ENCODE measurements at regions not wholly inside any gene's neighbourhood (a gene's known extent, or its start where the extent isn't known, plus 50 kb on each side); places are given as distances from the start of the nearest gene placed in this dataset.

GRCh38 chr2:94966689-94967088 is 58.8 kb upstream of the MAL start:
- no peaks in the 10 kb centered on the region for H3K79me2 ChIP-seq (ENCODE audit: control insufficient read depth in 1 of 2, insufficient read depth in 2 of 2, low read length in 2 of 2)
- FAIRE-seq (no peak), DNase-seq (ENCODE audit: low read depth in 1 of 2, low spot score in 2 of 2) (no peak)
- H3K18ac ChIP-seq (ENCODE audit: extremely low read depth, low read length), result no peak overlapping the region
- no peak overlapping the region for H2BK5ac ChIP-seq (ENCODE audit: low read depth, low read length)
- H2AK5ac ChIP-seq (ENCODE audit: low read depth, low read length), result no peak overlapping the region
- WGBS, 2 experiments (ENCODE audit: extremely low coverage in 1 of 2, insufficient coverage in 1 of 2, insufficient read length in 1 of 2, insufficient replicate concordance in 2 of 2, low coverage in 1 of 2, low lambda C conversion rate in 2 of 2, missing lambda C conversion rate in 1 of 2), result 79% methylated on average over 1 of the region's 1 CpG; no CpG with 5 or more reads in 1 of the 2 experiments
- no peak overlapping the region for H2BK12ac ChIP-seq (ENCODE audit: low read depth, low read length)
- H3K4me2 ChIP-seq (ENCODE audit: insufficient read depth in 1 of 2, low read depth in 2 of 2, low read length in 2 of 2), result no peak overlapping the region
- no peak overlapping the region for H4K5ac ChIP-seq (ENCODE audit: insufficient read length, low read depth, low read length)
- H3K9me3 ChIP-seq (ENCODE audit: insufficient read depth in 2 of 2, low read depth in 1 of 2, low read length in 1 of 2), result peaks cover 71 to 79% of the 10 kb centered on the region in 2 experiments
- H2AFZ ChIP-seq (ENCODE audit: low read length), result no peak overlapping the region
- ChIA-PET POLR2A (ENCODE audit: partially characterized antibody) (no interaction called here), CTCF (ENCODE audit: partially characterized antibody) (interaction anchor here (1.0 kb wide), 1 partner anchor 9 kb away, joined by 3 read pairs; no protein-coding TSS in a partner anchor)
- H3K4me3 ChIP-seq (ENCODE audit: extremely low read depth in 1 of 4, insufficient read depth in 2 of 4, low read depth in 3 of 4, low read length in 4 of 4), result no peak overlapping the region
- no peak overlapping the region for H3K27ac ChIP-seq (ENCODE audit: low read depth, low read length)
- no peak overlapping the region for H2BK15ac ChIP-seq (ENCODE audit: low read length)
- no peak overlapping the region for H3K14ac ChIP-seq (ENCODE audit: insufficient read length)
- no peaks in the 10 kb centered on the region for H3K4me1 ChIP-seq (replicated peaks in 1 of 4; ENCODE audit: control insufficient read depth in 3 of 4, insufficient read depth in 4 of 4, low read length in 3 of 4)
- no peak overlapping the region for H4K8ac ChIP-seq (ENCODE audit: extremely low read depth, insufficient read depth, low read length)
- no peaks in the 10 kb centered on the region for H3K79me1 ChIP-seq (ENCODE audit: low read depth, low read length)
- H3K23ac ChIP-seq (ENCODE audit: insufficient read length), result no peak overlapping the region
- no peaks in the 10 kb centered on the region; a peak in 1 of 7 replicates for H3K27me3 ChIP-seq (replicated peaks in 1 of 4; ENCODE audit: control insufficient read depth in 3 of 4, extremely low read depth in 1 of 4, insufficient read depth in 3 of 4, low read length in 3 of 4)
- no peaks in the 10 kb centered on the region; a peak in 1 of 8 replicates for H3K36me3 ChIP-seq (ENCODE audit: control insufficient read depth in 2 of 4, insufficient read depth in 4 of 4, low read length in 3 of 4)
- H3K9ac ChIP-seq (replicated peaks in 1 of 4; ENCODE audit: extremely low read depth in 1 of 4, low read depth in 3 of 4, low read length in 3 of 4), result no peak overlapping the region
- H3K23me2 ChIP-seq (ENCODE audit: low read depth, low read length), result no peaks in the 10 kb centered on the region
- no peak overlapping the region for H3K56ac ChIP-seq (replicated peaks; ENCODE audit: insufficient read length, low read depth, low read length)
- no peak overlapping the region for H3K4ac ChIP-seq (replicated peaks; ENCODE audit: insufficient read length, low read depth, low read length)
- H2BK20ac ChIP-seq (ENCODE audit: low read length), result no peak overlapping the region
- H4K20me1 ChIP-seq (replicated peaks in 1 of 2; ENCODE audit: control insufficient read depth in 1 of 2, insufficient read depth in 2 of 2, low read length in 2 of 2), result no peaks in the 10 kb centered on the region
- TF ChIP-seq POLR2A (IDR thresholded peaks at IDR 0.05; ENCODE audit: control extremely low read depth in 1 of 2, low read depth in 2 of 2, low read length in 2 of 2) (no peak), ASH2L (IDR thresholded peaks at IDR 0.05; ENCODE audit: low read length) (no peak), RAD21 (IDR thresholded peaks at IDR 0.05 in 1 of 2, conservative IDR thresholded peaks at IDR 0.05 in 1 of 2; ENCODE audit: low read depth in 2 of 2, low read length in 2 of 2) (no peak), CHD1 (IDR thresholded peaks at IDR 0.05; ENCODE audit: low read depth, low read length) (no peak), ATF3 (IDR thresholded peaks at IDR 0.05; ENCODE audit: insufficient read depth, low read depth, low read length) (no peak), KDM5A (IDR thresholded peaks at IDR 0.05; ENCODE audit: low read length) (no peak), SRF (IDR thresholded peaks at IDR 0.05; ENCODE audit: low read depth, low read length) (no peak), FOSL1 (IDR thresholded peaks at IDR 0.05; ENCODE audit: insufficient read depth, low read depth, low read length) (no peak)
- H2BK120ac ChIP-seq (replicated peaks; ENCODE audit: low read depth, low read length), result no peak overlapping the region
- no peak overlapping the region for H4K91ac ChIP-seq (replicated peaks; ENCODE audit: insufficient read length, low read length)
